Stomach smooth muscle (tissue), 2 donors: ENCODE measurements at regions not wholly inside any gene's neighbourhood (a gene's known extent, or its start where the extent isn't known, plus 50 kb on each side); places are given as distances from the start of the nearest gene placed in this dataset.
"Not testable (repeated sequence)": the region's sequence is repeated elsewhere in the genome, so short reads cannot be mapped to it uniquely, and the experiment has no call there.

Experiments used
- H3K27ac ChIP-seq: one replicate; pipeline ENCODE4 v1.7.0; 2013; ENCODE audit warnings: mild to moderate bottlenecking, low read length, inconsistent platforms
- H3K27me3 ChIP-seq, 2 donors: one replicate each; pipeline ENCODE4 v1.7.0; 2013; ENCODE audit warnings: low read length in 2 of 2; ENCODE audit not compliant: insufficient read depth in 2 of 2, control insufficient read depth in 1 of 2
- H3K36me3 ChIP-seq, 2 donors: one replicate each; pipeline ENCODE4 v1.7.0; 2013; ENCODE audit warnings: low read length in 2 of 2; ENCODE audit not compliant: control insufficient read depth in 2 of 2, insufficient read depth in 2 of 2
- H3K4me1 ChIP-seq: one replicate; pipeline ENCODE4 v1.7.0; 2013; ENCODE audit warnings: low read length; ENCODE audit not compliant: control insufficient read depth, insufficient read depth
- H3K4me3 ChIP-seq, 2 donors: one replicate each; pipeline ENCODE4 v1.7.0; 2013; ENCODE audit warnings: low read length in 2 of 2
- H3K9ac ChIP-seq, 2 donors: one replicate each; pipeline ENCODE4 v1.7.0; 2013; ENCODE audit warnings: low read length in 2 of 2, mild to moderate bottlenecking in 1 of 2
- H3K9me3 ChIP-seq, 2 donors: one replicate each; pipeline ENCODE4 v1.7.0; 2013; ENCODE audit warnings: low read length in 2 of 2; ENCODE audit not compliant: control insufficient read depth in 2 of 2
- donor health status: healthy.
- donor health status: Pancreatic carcinoma.

GRCh38 chr2:51263951-51264350 is 232.0 kb upstream of the NRXN1 start:
- Histone ChIP-seq H3K4me3 (no peak overlapping the region), H3K9ac (no peak overlapping the region), H3K27ac (no peak overlapping the region), H3K27me3 (no peaks in the 10 kb centered on the region), H3K9me3 (no peaks in the 10 kb centered on the region), H3K36me3 (no peaks in the 10 kb centered on the region), H3K4me1 (no peaks in the 10 kb centered on the region)

GRCh38 chr2:51263101-51263500 is 231.2 kb upstream of the NRXN1 start:
- not testable (repeated sequence) for H3K9ac ChIP-seq, H3K27ac ChIP-seq, H3K4me3 ChIP-seq, H3K27me3 ChIP-seq, H3K36me3 ChIP-seq, H3K4me1 ChIP-seq, H3K9me3 ChIP-seq

DNA sequence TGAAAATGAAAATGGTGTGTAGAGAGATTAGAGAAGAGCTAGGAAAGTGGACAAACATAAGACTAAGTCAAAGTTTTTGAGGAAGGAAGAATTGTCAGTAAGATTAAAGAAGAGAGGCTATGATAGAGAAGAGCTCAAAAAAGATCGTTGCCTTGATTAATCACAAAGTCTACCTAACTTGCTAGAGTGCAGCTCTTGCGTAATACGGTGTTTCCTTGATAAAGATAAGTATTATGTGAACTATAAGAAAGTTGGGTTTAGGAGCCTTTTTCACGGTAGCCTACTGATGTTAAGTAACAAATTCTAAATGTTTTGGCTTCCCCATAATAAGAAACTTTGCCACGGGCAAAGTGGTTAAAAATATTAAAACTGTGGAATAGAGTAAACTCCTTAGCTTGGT is 226.4 kb upstream of the NRXN1 start:
- Histone ChIP-seq H3K4me1 (no peaks in the 10 kb centered on the region), H3K9me3 (no peaks in the 10 kb centered on the region), H3K9ac (no peak overlapping the region), H3K4me3 (no peak overlapping the region), H3K27me3 (no peaks in the 10 kb centered on the region), H3K36me3 (no peaks in the 10 kb centered on the region), H3K27ac (no peak overlapping the region)

- Histone ChIP-seq H3K4me1 (no peaks in the 10 kb centered on the region), H3K9ac (no peak overlapping the region)
Measured at GRCh38 chr2:51256736-51257135, 224.8 kb upstream of the NRXN1 start.

GRCh38 chr2:51251356-51251755 is 219.4 kb upstream of the NRXN1 start:
- H3K27me3 ChIP-seq = no peaks in the 10 kb centered on the region
- H3K9ac ChIP-seq = no peak overlapping the region
- no peaks in the 10 kb centered on the region for H3K36me3 ChIP-seq
- no peaks in the 10 kb centered on the region for H3K4me1 ChIP-seq
- H3K4me3 ChIP-seq = no peak overlapping the region
- H3K9me3 ChIP-seq = no peaks in the 10 kb centered on the region
- H3K27ac ChIP-seq = no peak overlapping the region

More at GRCh38 chr2:51256736-51257135, 224.8 kb upstream of the NRXN1 start:
- H3K27ac ChIP-seq = no peak overlapping the region
- no peaks in the 10 kb centered on the region for H3K9me3 ChIP-seq
- H3K27me3 ChIP-seq = no peaks in the 10 kb centered on the region
- H3K4me3 ChIP-seq = no peak overlapping the region
- no peaks in the 10 kb centered on the region for H3K36me3 ChIP-seq

- Histone ChIP-seq H3K9ac (no peak overlapping the region), H3K27me3 (no peaks in the 10 kb centered on the region), H3K4me3 (no peak overlapping the region), H3K4me1 (no peaks in the 10 kb centered on the region), H3K9me3 (no peaks in the 10 kb centered on the region), H3K36me3 (no peaks in the 10 kb centered on the region), H3K27ac (no peak overlapping the region)
Measured at GRCh38 chr2:51247252-51247805, 215.4 kb upstream of the NRXN1 start.

DNA sequence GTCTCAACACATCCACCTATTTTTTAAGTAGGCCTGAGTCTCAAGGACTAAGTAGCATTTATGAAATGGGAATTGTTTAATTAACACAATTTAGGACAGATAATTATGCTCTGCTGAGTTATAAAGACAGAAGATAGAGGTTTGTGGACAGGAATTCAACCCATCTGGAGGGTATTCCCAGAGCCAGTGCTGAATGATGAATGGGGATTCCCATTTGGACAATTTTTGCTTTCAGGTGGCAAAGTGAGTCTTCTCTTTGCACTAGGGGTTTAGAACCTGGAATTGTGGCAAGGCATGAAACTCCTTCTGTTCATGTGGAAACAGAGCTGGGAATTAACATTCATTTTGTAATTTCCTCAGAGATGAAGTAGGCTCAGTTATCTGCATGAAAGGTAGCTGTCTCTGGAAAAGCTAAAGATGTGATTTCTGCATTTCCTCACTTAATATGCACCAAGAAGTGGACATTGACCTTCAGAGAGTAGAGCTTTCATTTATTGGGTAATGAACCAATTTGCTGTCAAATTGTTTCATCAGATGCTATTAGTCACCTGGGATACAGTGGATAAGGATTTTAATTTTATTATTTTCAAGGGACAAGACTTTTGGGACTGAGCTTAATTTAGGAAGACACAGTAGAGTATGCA is 212.1 kb upstream of the NRXN1 start:
- Histone ChIP-seq H3K36me3 (no peaks in the 10 kb centered on the region), H3K9ac (no peak overlapping the region), H3K9me3 (no peaks in the 10 kb centered on the region), H3K27me3 (no peaks in the 10 kb centered on the region), H3K4me3 (no peak overlapping the region), H3K4me1 (no peaks in the 10 kb centered on the region), H3K27ac (no peak overlapping the region)

DNA sequence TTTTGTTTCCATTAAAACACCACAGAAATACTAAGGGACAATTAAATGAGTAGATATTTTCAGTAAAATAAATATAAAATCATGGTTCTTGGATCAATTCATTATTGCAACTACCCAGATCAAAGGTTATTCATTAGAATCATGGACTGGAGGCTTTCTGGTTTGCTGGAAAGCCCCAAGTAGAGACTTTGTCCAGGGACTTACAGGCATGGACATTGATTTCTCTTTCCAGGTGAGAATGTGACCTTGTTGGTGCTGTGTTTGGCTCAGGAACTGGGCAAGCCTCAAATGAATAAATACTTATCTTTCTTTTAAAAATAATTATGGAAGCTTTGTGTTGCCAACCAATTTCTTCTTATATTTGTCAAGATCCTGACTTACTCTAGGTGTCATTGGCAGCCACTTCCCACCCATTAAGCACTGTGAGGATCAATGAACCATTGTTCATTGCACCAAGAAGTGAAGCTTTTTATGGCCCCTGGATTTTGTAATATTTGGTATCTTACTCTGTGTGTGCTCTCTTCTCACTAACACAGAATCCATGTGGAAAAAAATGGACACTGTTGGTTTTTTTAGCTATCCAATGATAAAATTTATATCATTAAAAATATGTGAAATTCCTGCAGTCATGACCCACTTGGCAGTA is 205.8 kb upstream of the NRXN1 start:
- no peaks in the 10 kb centered on the region for H3K36me3 ChIP-seq
- no peaks in the 10 kb centered on the region for H3K9me3 ChIP-seq
- no peak overlapping the region for H3K9ac ChIP-seq
- H3K27me3 ChIP-seq = no peaks in the 10 kb centered on the region
- H3K27ac ChIP-seq = no peak overlapping the region
- H3K4me1 ChIP-seq = no peaks in the 10 kb centered on the region
- no peak overlapping the region for H3K4me3 ChIP-seq

- peaks cover 0 to 5% of the 10 kb centered on the region in 2 donors for H3K9me3 ChIP-seq
- no peak overlapping the region for H3K9ac ChIP-seq
- no peaks in the 10 kb centered on the region for H3K27me3 ChIP-seq
- H3K27ac ChIP-seq = no peak overlapping the region
- no peaks in the 10 kb centered on the region for H3K36me3 ChIP-seq
- H3K4me3 ChIP-seq = no peak overlapping the region
- no peaks in the 10 kb centered on the region for H3K4me1 ChIP-seq
Measured at GRCh38 chr2:51232027-51232426, 200.1 kb upstream of the NRXN1 start.

DNA sequence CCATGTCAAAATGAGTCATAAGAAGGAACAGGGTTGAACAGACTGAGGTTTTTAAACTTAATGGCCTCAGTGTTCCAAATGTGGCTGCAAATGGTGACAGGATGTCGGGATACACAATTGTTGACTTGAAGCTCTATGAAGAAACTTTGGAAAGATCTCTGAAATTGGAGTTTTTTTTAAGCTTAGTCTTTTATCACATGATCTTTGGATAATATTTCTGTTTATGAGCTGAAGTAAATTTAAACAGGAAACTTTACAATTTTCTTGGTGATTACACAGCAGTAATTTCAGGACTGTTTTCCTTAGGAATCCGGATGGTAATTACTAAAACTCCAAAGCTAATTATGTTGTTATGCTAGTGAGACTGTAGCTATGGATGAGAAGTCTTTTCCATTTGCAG is 199.1 kb upstream of the NRXN1 start:
- Histone ChIP-seq H3K27ac (no peak overlapping the region), H3K36me3 (no peaks in the 10 kb centered on the region), H3K9ac (no peak overlapping the region), H3K27me3 (no peaks in the 10 kb centered on the region), H3K4me1 (no peaks in the 10 kb centered on the region), H3K4me3 (no peak overlapping the region), H3K9me3 (peaks cover 0 to 5% of the 10 kb centered on the region in 2 donors)

- Histone ChIP-seq H3K4me1 (no peaks in the 10 kb centered on the region), H3K9ac (no peak overlapping the region), H3K27ac (no peak overlapping the region), H3K27me3 (no peaks in the 10 kb centered on the region), H3K9me3 (peaks cover 0 to 5% of the 10 kb centered on the region in 2 donors), H3K4me3 (no peak overlapping the region), H3K36me3 (no peaks in the 10 kb centered on the region)
Measured at GRCh38 chr2:51225377-51225776, 193.4 kb upstream of the NRXN1 start.
